HG02610 (cell line): ENCODE measurements at regions not wholly inside any gene's neighbourhood (a gene's known extent, or its start where the extent isn't known, plus 50 kb on each side); places are given as distances from the start of the nearest gene placed in this dataset.

Experiments
- ATAC-seq: cut with Tn5 transposase; IDR thresholded peaks from one replicate; pipeline ENCODE4 v1.9.1; 2021; ENCODE audit warnings: mild to moderate bottlenecking, moderate library complexity; ENCODE audit not compliant: unreplicated experiment

DNA sequence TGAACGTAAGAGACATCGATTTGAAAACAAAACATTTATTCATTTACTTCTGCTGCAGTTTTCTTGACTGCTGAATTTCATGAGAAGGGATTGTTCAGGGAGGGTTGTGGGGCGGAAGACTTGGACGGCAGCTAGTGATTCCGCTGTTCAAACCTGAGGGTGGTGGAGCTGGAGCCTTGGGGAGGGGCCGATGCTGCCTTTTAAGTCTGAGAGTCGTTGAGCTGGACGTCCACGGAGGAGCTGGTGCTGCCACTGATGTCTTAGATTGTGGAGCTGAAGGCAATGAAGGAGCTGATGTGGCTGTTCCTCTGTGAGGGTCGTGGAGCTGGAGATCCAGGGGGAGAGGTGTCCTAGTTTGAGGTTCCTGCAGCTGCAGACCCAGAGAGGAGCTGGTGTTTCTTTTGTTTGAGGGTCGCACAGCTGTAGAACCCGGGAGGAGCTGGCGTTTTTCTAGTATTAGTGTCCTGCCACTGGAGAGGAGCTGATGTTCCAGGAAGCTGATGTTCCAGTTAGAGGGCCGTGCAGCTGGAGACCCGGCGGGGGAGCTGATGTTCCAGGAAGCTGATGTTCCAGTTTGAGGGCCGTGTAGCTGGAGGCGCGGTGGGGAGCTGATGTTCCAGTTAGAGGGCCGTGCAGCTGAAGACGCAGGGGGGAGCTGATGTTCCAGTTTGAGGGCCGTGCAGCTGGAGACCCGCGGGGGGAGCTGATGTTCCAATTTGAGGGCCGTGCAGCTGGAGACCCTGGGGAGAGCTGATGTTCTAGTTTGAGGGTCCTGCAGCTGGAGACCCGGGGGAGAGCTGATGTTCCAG lies 150.9 kb downstream of the RTP5 start:
- ATAC-seq: no peak

- no peak for ATAC-seq
Observed at GRCh38 chr2:242022550-242023290, 153.2 kb downstream of the RTP5 start.

GRCh38 chr2:242024751-242025355 lies 155.3 kb downstream of the RTP5 start:
- no peak for ATAC-seq

DNA sequence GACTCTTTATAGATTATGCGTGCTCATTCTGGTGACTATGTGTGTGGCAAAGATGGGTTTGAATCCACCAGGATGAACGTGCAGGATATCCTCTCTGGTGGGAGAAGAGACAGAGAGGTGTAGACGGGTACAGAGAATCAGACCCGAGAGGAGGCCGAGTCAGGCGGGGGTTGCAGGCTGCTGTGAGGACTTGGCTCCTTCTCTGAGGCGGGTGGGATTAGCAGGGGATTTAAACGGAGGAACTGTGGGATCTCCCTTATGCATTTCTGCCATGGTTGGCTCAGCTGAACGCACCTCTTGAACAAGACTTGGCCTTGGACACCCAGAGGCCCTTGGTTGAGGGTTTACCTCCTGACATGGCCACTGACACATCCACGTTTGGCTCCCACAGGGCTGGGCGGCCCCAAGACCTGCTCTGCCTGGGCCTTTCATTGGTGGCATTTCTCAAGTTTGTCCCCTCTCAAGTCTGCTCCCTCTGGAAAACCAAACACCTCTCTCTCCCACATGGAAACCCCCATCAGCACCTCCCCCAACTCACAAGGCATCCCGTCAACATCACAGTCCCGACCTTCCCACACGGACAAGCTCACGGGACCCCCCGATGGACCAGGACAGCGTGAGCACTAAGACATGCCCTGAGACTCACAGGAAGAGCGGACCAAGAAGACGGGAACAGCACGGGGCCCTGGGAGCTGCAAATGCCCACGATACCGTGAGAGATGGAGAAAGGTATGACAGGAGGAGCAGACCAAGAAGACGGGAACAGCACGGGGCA lies 158.3 kb downstream of the RTP5 start:
- ATAC-seq: no peak

- ATAC-seq: no peak
Observed at GRCh38 chr2:242029422-242030225, 160.1 kb downstream of the RTP5 start.

GRCh38 chr2:242030226-242030575 lies 160.7 kb downstream of the RTP5 start:
- no peak for ATAC-seq

DNA sequence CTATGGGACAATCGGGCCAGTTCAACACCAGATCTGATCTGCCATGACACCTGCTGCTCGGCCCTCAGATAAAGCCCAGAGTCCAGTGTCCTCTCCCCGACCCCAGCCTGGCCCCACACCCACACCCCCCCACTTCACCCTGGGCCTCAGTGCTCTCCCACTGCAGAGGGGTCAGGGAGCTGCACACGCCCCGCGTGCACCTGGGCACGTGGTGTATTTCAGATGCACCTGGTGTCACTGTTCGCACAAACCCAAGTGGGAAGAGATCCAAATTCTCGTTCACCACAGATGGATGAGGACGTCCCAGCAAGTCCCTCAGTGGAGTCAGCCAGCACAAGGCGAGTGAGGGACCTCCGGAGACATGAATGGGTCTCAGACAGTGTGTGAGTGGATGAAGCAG lies 161.3 kb downstream of the RTP5 start:
- ATAC-seq: no peak

GRCh38 chr2:242031481-242032019 lies 162.0 kb downstream of the RTP5 start:
- ATAC-seq: no peak

GRCh38 chr2:242032780-242033656 lies 163.5 kb downstream of the RTP5 start:
- no peak for ATAC-seq

DNA sequence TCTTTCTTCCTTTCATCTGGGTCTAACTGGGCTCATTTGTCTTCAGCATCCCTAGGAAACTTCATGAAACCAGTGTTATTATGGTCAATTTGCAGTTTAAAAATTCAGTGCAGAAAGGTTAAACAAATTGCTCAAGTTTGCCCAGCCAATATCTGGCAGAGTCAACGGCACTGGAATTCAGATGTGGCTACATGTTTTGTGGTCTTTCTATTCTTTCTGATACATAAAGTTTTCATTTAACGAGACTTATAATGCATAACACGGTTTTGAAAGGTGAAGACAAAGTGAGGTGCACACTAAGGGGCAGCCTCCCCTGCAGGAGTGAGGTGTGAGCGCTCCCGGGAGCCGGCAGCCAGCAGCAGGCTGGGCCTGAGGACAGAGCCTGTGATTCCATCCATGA lies 164.6 kb downstream of the RTP5 start:
- no peak for ATAC-seq

DNA sequence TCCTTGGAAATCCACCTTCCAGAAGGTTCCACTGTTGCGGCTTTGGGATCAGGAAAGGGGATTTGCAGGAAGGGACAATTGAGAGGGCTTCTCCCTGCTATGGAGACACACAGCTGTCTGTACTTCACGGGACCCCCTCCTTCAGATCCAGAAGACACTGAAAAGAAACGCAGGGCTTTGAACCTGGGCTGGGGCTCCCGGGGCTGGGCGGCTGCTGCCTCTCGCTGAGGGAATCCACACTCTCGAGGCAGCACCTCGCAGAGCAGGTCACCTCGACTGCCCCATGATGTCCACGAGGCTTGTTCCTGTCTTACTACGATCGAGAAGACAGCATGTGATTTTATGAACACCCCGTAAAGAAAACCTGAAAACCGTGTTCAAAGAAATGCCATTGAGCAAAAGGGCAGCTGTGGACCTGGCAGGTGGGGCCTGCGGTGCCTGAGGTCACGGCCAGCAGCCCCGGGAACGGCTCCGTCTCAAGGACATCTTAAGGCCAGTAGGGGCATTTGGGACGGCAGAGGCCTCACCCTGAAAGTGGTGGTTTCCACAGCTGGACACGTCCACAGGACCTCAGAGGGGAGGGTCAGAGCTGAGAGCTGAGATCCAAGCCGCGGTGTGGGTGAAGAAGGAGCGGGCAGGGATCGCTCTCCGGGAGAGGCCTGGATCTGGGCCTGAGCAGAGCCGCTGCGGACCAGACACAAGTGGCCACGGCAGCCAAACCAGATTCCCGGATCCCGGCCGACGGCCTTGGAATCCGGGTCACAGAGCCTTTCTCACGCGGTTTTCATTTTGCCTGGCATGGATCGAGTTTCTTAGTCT lies 165.7 kb downstream of the RTP5 start:
- no peak for ATAC-seq

GRCh38 chr2:242035858-242036652 lies 166.5 kb downstream of the RTP5 start:
- no peak for ATAC-seq

- no peak for ATAC-seq
Observed at GRCh38 chr2:242036653-242036950, 167.1 kb downstream of the RTP5 start.

DNA sequence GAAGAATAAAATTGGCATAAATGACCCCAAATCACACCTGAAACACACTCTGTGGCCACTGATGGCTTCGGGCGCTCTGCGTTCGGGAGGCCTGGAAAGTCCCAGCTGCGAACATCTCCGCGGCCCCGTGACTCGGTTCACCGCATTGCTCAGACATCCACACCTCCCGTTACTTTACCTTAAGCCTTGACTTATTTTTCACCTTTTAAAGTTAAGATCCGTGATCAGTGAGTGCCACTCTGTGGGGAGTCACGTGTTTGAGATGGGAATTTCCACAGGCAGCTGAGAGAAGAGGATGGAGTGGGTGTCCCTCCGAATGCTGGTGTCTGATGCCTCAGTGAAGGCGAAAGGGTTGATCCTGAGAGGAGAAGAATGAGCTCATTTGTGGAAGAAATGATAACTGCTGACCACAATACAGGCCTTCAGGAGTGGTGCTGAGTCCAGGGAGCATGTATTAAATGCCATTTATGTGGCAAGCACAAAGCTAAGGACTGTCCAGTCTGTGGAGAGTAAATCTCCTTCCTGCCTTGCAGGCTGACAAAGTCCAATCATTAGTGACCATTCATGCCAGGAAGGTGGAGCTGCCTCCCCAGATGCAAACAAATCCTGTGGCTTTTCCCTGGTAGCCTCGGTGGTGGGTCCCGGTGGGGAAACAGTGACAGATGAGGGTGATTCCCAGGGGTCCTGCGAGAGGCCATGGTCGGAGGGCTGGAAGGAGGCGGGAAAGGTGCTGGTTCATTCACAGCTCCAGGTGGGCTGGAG lies 168.8 kb downstream of the RTP5 start:
- no peak for ATAC-seq

GRCh38 chr2:242038928-242039341 lies 169.4 kb downstream of the RTP5 start:
- no peak for ATAC-seq

DNA sequence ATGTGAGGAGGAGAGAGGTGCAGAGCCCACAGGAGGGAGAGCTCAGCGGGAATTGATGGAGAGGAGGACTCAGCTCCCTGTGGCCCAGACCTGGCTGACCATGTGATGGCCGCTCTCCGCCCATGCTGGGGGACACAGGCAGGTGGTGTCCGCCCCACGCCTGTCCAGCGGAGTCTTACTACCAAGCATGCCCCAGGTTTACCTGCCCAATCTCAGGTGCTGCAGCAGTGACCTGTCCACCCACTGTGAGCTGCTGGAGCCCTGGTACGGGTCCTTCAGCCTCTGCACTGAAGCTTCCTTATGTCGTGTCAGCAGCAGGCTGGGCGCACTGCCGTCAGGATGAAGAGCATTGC lies 170.8 kb downstream of the RTP5 start:
- ATAC-seq: no peak

GRCh38 chr2:242040681-242041080 lies 171.2 kb downstream of the RTP5 start:
- no peak for ATAC-seq
